NCI-H345 treated with DMSO at 0.1 percent for 48 hours (cell line): ENCODE measurements at regions not wholly inside any gene's neighbourhood (a gene's known extent, or its start where the extent isn't known, plus 50 kb on each side); places are given as distances from the start of the nearest gene placed in this dataset.

ENCODE experiments used
- DNase-seq: peaks from one replicate; lab custom pipeline; 2025; ENCODE audit not compliant: unreplicated experiment; lab: John Stamatoyannopoulos, UW

DNA sequence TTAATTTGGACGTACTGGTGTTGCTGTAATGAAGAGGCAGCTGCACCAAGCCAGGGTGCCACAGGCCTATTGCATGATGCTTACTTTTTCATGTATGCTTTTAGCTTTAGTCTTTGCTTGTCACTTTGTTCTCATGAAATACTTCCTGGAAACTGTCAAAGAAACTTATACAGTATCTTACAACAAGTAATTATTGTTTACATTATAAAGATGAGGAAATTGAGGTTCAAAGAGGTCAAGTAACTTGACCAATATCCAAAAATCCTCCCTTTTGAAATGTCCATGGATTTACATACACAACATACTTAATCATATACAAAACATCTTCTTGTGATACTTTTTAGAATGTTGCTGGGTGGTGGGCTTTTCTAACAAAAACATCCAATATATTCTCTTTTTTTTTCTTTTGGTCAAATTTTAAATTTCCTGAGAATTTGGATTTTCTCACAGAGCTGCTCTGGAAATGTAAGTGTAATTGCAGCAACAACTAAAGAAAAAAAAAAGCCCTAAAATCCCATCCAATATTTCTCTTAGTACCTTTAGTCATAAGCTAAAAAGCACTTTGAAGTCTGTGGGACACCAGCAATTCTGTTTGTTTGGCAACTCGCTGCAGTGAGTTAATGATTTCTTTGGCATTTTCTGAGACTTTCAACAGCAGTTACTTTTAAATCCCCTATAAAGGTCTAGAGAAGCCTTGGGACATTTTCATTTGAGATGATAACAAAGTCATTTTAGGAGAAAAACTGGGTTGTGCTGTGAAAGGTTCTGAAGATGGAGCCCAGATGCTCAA, 500.6 kb upstream of the IGFBP3 start:
- no peak for DNase-seq

DNA sequence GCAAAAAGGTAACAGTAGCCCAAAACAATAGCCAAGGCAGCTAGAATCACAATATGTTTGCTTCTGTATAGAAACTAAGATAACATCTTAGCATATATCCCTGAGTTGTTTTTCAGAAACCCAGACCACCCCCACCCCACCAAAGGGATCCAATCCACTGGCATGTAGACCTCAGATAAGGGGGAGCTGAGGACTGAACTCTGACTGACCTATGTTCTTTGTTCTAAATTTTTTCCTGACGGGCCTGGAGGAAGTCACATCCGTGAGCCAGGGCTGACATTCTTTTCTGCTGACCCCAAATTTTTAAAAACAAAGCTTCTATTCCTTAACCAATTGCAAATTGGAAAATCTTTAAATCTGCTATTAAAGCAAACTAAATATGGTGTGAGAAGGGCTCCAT, 493.9 kb upstream of the IGFBP3 start:
- no peak for DNase-seq

GRCh38 chr7:46411236-46411635, 490.2 kb upstream of the IGFBP3 start:
- DNase-seq: no peak

DNA sequence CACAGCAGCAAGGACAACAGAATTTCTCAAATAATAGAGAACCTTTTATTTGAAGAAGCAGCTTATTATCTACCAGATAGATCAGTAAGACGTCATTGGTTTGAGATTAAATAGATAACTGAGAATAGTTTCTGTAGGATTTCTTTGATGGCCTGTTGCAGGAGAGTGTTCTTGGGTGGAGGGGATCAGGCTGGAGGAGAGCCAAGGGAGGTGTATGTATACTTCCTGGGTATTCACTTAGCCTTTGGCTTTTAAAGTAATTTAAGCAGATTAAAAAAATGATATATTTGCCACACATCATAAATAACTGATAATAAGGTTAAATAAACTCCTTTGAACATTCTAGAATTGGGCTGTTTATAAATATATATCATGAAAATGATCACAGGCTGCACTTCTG, 486.1 kb upstream of the IGFBP3 start:
- DNase-seq: no peak

DNA sequence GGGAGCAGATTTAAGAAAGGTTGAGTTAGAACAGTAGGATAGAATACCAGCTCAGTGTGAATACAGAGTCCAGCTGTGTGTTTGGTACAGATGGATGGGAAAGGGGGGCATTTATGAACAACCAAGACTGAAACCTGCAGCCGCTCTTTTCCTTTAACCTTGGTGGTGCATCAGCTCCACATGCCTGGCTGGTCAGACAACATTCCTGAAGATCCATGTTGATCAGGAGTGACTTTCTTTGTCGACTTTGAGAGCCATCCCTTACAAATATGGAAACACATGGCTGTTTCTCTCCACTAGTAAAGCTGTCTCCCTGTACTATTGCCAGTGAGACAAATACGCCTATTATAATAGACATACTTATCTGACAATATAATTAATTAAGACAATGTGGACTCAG, 476.5 kb upstream of the IGFBP3 start:
- DNase-seq: no peak

GRCh38 chr7:46396481-46396880, 475.4 kb upstream of the IGFBP3 start:
- no peak for DNase-seq

GRCh38 chr7:46393142-46393541, 472.1 kb upstream of the IGFBP3 start:
- DNase-seq: no peak

DNA sequence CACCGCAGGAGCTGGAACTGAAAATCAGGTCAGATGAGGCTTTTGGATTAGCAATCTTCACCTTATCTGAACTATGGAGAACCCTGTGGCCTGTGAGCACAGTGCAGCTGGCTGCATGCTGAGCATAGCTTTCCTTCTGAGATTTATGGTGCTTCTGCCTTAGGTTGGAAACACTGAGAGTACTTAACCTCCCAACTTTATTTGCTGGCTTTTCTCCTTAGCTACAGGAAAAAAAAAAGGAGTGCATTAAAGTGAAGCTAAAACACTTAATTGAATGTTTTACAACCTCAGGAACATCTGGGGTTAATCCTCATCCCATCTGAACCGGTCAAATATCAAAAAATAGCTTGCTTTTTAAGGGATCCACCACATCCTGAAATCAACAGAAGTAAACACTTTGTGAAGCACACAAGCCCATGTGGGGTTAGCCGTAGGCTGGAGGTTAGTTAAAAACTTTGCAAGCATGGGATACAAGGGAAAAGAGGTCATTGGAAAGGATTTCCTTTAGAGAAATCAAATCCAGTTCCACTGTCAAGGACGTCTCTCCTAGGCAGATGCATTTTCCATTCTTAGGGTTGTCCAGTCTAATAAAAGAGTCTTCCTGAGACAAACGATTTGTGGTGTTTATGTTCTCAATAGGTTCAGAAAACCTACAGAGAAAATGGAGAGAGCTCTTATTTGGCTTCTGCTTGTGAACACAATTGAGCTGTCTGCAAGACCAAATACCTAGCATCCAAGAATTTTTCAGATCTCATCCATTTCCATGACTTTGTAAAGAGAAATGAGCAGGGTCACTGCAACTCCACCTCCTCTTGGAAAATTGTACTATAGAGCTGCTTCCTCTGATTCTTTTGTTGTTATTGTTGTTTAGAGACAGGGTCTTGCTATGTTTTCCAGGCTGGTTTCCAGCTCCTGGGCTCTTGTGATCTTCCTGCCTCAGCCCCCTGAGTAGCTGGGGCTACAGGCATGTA, 470.4 kb upstream of the IGFBP3 start:
- DNase-seq: no peak

DNA sequence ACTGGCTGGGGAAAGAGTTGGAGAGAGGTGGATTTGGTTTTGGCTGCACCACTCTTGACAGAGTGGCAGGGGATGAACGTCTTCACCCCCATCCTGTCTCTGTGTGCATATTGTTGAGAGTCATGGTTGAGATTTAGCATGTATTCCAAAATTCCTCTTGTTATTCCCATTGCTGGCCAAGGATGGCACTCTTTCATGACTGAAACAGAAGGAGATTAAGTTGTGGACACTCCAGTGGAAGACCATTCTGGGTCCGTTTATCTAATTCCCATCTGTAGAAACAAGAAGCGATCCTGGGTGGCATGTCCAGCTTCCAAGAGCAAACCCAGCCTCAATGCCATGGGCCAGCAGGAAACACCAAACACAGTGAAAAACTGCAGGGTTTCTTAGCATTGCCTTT, 469.0 kb upstream of the IGFBP3 start:
- DNase-seq: no peak

GRCh38 chr7:46389146-46389545, 468.1 kb upstream of the IGFBP3 start:
- no peak for DNase-seq

DNA sequence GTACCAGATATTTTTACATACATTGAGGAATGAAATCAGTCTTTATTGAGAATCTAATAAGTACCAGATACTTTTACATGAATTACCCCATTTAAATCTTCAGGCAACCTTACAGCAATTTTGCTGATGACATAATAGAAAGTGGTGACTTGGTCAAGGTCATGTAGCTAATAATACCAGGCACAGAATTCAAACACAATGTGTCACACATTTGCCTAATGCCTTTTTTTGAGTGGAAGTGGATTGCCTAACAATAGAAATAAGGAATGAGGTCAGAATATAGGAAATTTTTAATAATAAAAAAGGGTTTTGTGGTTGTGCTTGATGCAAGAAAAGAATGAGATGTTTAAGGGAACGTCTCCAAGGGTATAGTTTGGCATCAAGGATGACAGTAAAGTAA, 466.6 kb upstream of the IGFBP3 start:
- no peak for DNase-seq

- DNase-seq: no peak
Measured at GRCh38 chr7:46386428-46387399, 465.6 kb upstream of the IGFBP3 start.

DNA sequence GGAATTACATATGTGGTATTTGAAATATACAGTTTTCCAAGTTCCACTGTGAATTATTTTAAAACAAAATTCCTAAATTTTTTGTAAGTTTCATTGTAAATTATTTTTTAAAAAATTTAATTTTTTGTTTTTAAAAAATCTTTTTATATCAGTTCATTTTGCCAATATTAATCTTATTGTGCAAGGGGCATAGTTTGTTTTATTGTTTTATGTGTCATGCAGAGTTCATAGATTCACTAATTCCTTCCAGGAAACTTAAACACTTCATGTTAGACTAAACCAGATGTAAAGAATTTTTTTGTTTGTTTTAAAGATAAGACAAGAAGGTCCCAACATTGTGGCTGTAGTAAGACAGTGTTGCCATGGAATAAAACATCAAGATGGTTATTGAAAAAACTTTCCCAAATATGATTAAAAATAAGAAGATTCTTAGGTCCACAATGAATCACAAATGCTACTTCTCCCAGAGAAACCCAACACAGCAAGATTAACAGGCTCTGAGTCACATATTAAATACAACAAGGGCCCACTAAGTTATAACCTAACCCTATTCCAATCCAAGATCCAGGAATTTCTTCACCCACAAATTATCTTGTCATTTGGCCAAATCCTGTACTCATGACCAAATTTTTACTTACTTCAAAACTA, 464.7 kb upstream of the IGFBP3 start:
- DNase-seq: no peak

DNA sequence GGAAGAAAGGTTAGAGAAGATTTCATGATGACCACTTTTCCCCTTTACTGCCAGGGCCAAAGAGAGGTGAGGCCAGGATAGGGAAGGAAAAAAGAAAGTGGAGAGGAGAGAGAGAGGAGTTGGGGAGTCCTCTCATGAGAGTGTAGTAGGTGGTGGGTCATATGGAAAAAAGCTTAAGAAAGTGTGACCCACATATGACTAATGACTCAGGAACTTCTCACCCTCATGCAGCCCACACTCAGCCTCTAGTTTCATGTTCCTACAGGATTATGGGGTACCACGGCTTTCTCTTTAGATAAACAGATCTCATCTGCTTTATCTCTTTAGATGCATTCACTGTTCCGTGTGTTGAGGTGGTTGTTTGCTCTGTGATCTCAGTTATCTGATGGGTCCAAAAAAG, 462.5 kb upstream of the IGFBP3 start:
- DNase-seq: no peak

- no peak for DNase-seq
Measured at GRCh38 chr7:46369933-46370654, 449.0 kb upstream of the IGFBP3 start.

DNA sequence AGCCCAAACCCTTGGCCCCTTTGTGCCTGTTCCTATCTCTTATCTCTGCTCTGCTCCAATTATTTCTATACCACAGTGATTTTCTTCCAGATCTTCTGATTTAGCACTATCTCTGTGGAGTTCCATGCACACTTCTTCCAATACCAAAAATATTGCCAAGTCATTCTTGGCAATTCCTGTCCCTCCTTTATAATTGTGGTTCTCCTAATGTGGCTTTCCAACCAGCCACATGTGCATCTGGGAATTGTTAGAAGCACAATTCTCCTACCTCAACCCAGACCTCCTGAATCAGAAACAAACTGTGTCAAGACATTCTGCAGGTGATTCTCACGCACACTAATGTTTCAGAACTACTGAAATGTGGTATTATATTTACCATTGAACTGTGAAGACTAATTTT, 447.8 kb upstream of the IGFBP3 start:
- DNase-seq: no peak

DNA sequence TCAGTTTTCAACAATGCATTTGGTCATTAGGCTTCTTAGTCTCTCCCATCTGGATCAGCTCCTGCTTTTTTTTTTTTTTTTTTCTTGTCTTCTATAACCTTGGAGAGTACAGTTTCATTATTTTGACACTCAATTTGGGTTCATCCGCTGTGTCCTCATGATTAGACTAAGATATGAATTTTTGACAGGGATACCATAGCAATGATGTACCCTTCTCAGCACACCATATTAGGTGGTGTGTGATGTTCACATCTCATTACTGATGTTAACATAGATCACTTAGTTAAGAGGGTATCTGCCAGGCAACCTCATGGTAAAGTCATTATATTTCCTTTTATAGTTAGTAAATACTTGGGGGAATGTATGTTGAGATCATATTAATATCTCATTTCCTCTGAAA, 445.5 kb upstream of the IGFBP3 start:
- DNase-seq: no peak

GRCh38 chr7:46363688-46364087, 442.6 kb upstream of the IGFBP3 start:
- DNase-seq: no peak

DNA sequence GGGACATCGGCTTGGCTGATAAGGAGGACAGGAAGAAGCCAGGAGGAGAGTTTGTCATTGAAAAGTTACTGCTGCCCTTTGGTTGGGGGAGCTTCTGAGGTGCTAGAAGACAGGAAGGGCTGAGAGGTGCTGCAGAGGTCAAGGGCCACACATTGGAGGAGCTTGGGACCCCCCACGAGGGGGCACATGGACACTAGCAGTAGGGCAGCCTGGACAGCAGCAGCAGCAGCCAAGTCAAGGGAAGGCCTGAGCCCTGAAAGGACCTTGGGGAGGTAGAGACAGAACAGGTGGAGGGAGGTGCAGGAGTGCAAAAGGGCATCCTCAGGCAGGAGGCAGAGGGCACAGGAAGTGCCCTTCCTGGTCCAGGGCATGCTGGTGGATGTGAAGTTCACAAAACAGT, 439.7 kb upstream of the IGFBP3 start:
- no peak for DNase-seq

- DNase-seq: no peak
Measured at GRCh38 chr7:46360296-46360695, 439.2 kb upstream of the IGFBP3 start.
